ENCODE measurements at regions not wholly inside any gene's neighbourhood (a gene's known extent, or its start where the extent isn't known, plus 50 kb on each side); places are given as distances from the start of the nearest gene placed in this dataset.

DNA sequence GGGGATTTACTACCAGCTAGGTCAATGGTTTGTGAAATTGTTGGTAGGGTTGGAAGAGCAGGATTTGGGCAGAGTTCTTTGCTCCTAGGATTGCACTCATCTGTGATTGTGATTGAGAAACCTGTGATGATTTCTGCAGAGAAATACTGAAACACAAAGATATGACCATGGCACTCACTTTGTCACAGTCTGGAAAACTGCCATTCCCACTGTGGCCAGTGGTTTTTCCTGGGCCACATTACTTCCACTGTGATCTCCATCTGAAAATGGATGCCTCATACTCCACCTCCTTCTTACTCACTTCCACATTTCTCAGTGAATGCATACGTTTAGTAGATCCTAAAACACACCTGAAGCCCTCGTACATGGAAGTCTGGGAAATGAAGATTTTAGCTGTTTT is 593.2 kb downstream of the LMO7 start:
- TF ChIP-seq, protein P1, sequence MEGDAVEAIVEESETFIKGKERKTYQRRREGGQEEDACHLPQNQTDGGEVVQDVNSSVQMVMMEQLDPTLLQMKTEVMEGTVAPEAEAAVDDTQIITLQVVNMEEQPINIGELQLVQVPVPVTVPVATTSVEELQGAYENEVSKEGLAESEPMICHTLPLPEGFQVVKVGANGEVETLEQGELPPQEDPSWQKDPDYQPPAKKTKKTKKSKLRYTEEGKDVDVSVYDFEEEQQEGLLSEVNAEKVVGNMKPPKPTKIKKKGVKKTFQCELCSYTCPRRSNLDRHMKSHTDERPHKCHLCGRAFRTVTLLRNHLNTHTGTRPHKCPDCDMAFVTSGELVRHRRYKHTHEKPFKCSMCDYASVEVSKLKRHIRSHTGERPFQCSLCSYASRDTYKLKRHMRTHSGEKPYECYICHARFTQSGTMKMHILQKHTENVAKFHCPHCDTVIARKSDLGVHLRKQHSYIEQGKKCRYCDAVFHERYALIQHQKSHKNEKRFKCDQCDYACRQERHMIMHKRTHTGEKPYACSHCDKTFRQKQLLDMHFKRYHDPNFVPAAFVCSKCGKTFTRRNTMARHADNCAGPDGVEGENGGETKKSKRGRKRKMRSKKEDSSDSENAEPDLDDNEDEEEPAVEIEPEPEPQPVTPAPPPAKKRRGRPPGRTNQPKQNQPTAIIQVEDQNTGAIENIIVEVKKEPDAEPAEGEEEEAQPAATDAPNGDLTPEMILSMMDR (IDR thresholded peaks at IDR 0.05) = no peak
- TF ChIP-seq, protein P2, sequence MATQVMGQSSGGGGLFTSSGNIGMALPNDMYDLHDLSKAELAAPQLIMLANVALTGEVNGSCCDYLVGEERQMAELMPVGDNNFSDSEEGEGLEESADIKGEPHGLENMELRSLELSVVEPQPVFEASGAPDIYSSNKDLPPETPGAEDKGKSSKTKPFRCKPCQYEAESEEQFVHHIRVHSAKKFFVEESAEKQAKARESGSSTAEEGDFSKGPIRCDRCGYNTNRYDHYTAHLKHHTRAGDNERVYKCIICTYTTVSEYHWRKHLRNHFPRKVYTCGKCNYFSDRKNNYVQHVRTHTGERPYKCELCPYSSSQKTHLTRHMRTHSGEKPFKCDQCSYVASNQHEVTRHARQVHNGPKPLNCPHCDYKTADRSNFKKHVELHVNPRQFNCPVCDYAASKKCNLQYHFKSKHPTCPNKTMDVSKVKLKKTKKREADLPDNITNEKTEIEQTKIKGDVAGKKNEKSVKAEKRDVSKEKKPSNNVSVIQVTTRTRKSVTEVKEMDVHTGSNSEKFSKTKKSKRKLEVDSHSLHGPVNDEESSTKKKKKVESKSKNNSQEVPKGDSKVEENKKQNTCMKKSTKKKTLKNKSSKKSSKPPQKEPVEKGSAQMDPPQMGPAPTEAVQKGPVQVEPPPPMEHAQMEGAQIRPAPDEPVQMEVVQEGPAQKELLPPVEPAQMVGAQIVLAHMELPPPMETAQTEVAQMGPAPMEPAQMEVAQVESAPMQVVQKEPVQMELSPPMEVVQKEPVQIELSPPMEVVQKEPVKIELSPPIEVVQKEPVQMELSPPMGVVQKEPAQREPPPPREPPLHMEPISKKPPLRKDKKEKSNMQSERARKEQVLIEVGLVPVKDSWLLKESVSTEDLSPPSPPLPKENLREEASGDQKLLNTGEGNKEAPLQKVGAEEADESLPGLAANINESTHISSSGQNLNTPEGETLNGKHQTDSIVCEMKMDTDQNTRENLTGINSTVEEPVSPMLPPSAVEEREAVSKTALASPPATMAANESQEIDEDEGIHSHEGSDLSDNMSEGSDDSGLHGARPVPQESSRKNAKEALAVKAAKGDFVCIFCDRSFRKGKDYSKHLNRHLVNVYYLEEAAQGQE (IDR thresholded peaks at IDR 0.05; ENCODE audit: insufficient read depth in 1 of 2, low read depth in 2 of 2, low read length in 1 of 2) = no peak

Data from Panc1 (cell line).